Uterus (tissue), 3 donors: ENCODE measurements at regions not wholly inside any gene's neighbourhood (a gene's known extent, or its start where the extent isn't known, plus 50 kb on each side); places are given as distances from the start of the nearest gene placed in this dataset.

Source experiments
- DNase-seq, 2 donors: peaks; one replicate each; pipeline ENCODE4 v3.0.0-alpha.2; 2019 to 2020
- H3K27ac ChIP-seq, 2 donors: fragments of 200-600 bp; sonication (generic); 1 replicate in 1 of 2; 2 replicates in 1 of 2; pipeline ENCODE4 v1.5.1; 2016 to 2018
- H3K27me3 ChIP-seq, 2 donors: fragments of 200-600 bp; sonication (generic); one replicate each; pipeline ENCODE4 v1.5.1; 2018 to 2019; ENCODE audit warnings: control low read depth in 1 of 2
- H3K36me3 ChIP-seq, 2 donors: fragments of 200-600 bp; sonication (generic); one replicate each; pipeline ENCODE4 v1.5.1; 2019; ENCODE audit warnings: control low read depth in 1 of 2
- H3K4me1 ChIP-seq, 2 donors: fragments of 200-600 bp; sonication (generic); one replicate each; pipeline ENCODE4 v1.5.1; 2018 to 2019; ENCODE audit warnings: control low read depth in 1 of 2
- H3K4me3 ChIP-seq, 2 donors: fragments of 200-600 bp; sonication (generic); 1 replicate in 1 of 2; 2 replicates in 1 of 2; pipeline ENCODE4 v1.5.1; 2018 to 2019; ENCODE audit warnings: mild to moderate bottlenecking in 1 of 2
- H3K9me3 ChIP-seq, 2 donors: fragments of 200-600 bp; sonication (generic); one replicate each; pipeline ENCODE4 v1.5.1; 2019; ENCODE audit warnings: control low read depth in 1 of 2
- CTCF ChIP-seq, 4 experiments: fragments of 200-600 bp in 2 of 4; fragments of 450-650 bp in 2 of 4; sonication (generic) in 2 of 4; IDR thresholded peaks; one replicate each; pipeline ENCODE4 v1.5.1; 2016 to 2019; ENCODE audit warnings: antibody characterized with exemption in 4 of 4, mild to moderate bottlenecking in 2 of 4, moderate library complexity in 1 of 4
- POLR2A ChIP-seq, 2 donors: fragments of 450-650 bp; IDR thresholded peaks; one replicate each; pipeline ENCODE4 v1.6.1; 2016; ENCODE audit warnings: antibody characterized with exemption in 2 of 2, mild to moderate bottlenecking in 1 of 2, moderate library complexity in 1 of 2
- intact Hi-C: fragments of 100-400 bp; cut with DNase I; formaldehyde crosslinking; loops from one replicate; pipeline ENCODE4 v1.15.1; 2023; ENCODE audit warnings: low total_unique reads
- donor health status: DM: yes; HTN: yes; CAD: no.

GRCh38 chr6:154596009-154596408, 85.5 kb upstream of the CNKSR3 start:
- peak overlapping the region; percentile 88 to 94 for H3K27ac ChIP-seq
- no peaks in the 10 kb centered on the region for H3K36me3 ChIP-seq
- TF ChIP-seq CTCF (IDR thresholded peaks at IDR 0.05) = no peak
- peaks cover 0 to under 1% of the 10 kb centered on the region in 2 donors for H3K4me1 ChIP-seq
- H3K4me3 ChIP-seq = no peak overlapping the region
- H3K9me3 ChIP-seq = no peaks in the 10 kb centered on the region
- no peak for DNase-seq
- intact Hi-C loops = no loop called here
- no peaks in the 10 kb centered on the region for H3K27me3 ChIP-seq

DNA sequence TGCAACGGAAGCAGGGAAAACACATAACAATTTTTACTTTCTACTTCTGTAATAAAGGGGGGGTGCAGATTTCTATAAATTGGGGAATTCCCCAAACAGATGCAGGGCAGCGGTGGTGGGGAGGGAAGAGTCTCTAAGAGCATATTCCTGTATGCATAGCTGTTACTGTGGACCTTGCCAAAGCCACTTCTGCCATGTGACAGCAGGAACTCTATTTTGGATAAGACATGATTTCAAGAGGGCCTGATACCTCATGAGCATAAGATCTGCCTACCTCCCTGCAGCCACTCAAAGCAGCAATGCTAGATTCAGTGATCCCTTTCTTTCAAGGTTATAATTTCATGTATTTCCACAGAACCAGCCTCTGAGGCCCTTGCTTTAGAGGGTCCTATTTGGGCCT, 86.2 kb upstream of the CNKSR3 start:
- H3K27ac ChIP-seq = peak overlapping the region; percentile 88 to 94
- no peak overlapping the region for H3K4me3 ChIP-seq
- no peaks in the 10 kb centered on the region for H3K4me1 ChIP-seq
- no peaks in the 10 kb centered on the region for H3K9me3 ChIP-seq
- TF ChIP-seq CTCF (IDR thresholded peaks at IDR 0.05) = no peak
- TF ChIP-seq POLR2A (IDR thresholded peaks at IDR 0.05) = no peak
- intact Hi-C loops = no loop called here
- H3K36me3 ChIP-seq = no peaks in the 10 kb centered on the region
- no peaks in the 10 kb centered on the region for H3K27me3 ChIP-seq
- DNase-seq = no peak

DNA sequence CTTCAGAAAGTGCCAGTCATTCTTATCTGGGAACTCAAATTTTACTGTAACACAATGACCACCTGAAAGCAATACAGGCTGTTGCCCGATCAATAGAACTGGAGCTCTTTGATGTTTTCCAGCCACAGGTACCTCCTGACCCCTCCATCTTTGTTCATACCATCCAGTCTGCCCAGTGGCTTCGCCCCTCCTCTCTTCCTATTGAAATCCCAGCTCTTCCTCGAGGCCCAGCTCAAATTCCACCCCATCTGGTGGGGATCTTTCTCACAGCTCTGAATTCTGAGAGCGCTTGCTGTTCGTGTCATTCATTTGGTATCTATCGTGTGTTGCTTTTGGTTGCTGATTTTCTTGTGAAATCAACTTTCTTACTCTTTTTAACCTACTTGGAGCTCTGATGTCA, 87.9 kb upstream of the CNKSR3 start:
- no peak for TF ChIP-seq POLR2A (IDR thresholded peaks at IDR 0.05)
- TF ChIP-seq CTCF (IDR thresholded peaks at IDR 0.05) = no peak
- no peaks in the 10 kb centered on the region for H3K9me3 ChIP-seq
- no peak for DNase-seq
- H3K36me3 ChIP-seq = no peaks in the 10 kb centered on the region
- no peaks in the 10 kb centered on the region for H3K27me3 ChIP-seq
- intact Hi-C loops = no loop called here
- no peak overlapping the region for H3K4me3 ChIP-seq
- peak overlapping the region; percentile 88 to 94 for H3K27ac ChIP-seq
- H3K4me1 ChIP-seq = no peaks in the 10 kb centered on the region

DNA sequence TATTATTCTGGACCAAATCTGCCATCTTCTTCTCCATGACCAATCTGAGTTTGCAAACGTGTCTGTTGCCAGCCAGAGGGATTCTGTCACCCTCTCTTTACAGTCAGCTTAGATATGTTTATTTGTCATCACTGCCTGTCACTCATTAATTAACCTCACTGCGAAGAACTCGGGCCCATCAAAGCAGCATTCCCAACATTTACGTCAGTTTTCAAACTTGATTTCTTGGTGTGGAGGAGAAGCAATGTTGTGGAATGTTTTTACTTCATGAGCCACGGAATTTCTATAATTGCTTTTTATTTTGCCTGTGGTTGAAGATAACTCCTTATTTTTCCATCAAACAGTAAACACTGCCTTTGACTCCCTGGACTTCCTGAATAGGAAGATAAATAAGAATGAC, 91.8 kb upstream of the CNKSR3 start:
- Histone ChIP-seq H3K9me3 (no peaks in the 10 kb centered on the region), H3K4me1 (no peaks in the 10 kb centered on the region), H3K4me3 (no peak overlapping the region), H3K36me3 (no peaks in the 10 kb centered on the region), H3K27ac (peak overlapping the region; percentile 70 to 84), H3K27me3 (no peaks in the 10 kb centered on the region)
- no peak for DNase-seq
- intact Hi-C loops = no loop called here
- TF ChIP-seq CTCF (IDR thresholded peaks at IDR 0.05) = no peak

DNA sequence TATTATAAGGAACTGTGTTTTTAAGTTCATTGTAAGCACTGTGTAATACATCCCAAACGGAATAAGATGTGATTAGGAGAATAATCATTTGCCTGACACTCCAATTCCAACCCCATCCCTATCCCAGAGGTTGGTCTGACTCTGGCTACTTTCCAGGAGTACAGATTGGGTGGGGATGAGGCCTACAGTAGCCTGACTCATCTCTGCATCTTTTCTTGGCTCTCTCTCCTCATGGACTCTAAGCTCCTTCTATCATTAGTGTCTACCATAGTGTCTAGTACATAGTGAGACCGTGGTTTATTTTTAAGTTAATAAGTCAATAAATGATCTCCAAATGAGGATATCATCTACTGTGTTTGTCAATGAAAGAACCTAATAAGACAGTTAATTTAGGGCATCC, 92.2 kb upstream of the CNKSR3 start:
- no peaks in the 10 kb centered on the region for H3K4me1 ChIP-seq
- DNase-seq = no peak
- H3K9me3 ChIP-seq = no peaks in the 10 kb centered on the region
- no peak overlapping the region for H3K4me3 ChIP-seq
- TF ChIP-seq CTCF (IDR thresholded peaks at IDR 0.05) = no peak
- TF ChIP-seq POLR2A (IDR thresholded peaks at IDR 0.05) = no peak
- peak overlapping the region; percentile 70 to 84 for H3K27ac ChIP-seq
- H3K36me3 ChIP-seq = no peaks in the 10 kb centered on the region
- no peaks in the 10 kb centered on the region for H3K27me3 ChIP-seq
- intact Hi-C loops = no loop called here
